Nephron progenitor cell (in vitro differentiated cells): ENCODE measurements at regions not wholly inside any gene's neighbourhood (a gene's known extent, or its start where the extent isn't known, plus 50 kb on each side); places are given as distances from the start of the nearest gene placed in this dataset.

Experiments used
- DNase-seq: peaks from one replicate; pipeline ENCODE4 v3.0.0; 2021
- H3K27ac Mint-ChIP-seq: 2 replicates; pipeline ENCODE4 v1.8.0; 2021; ENCODE audit warnings: mild to moderate bottlenecking, moderate library complexity, mixed read lengths
- H3K27me3 Mint-ChIP-seq: 2 replicates; pipeline ENCODE4 v1.8.0; 2021; ENCODE audit warnings: mild to moderate bottlenecking, low read depth, mixed read lengths; ENCODE audit not compliant: poor library complexity
- H3K36me3 Mint-ChIP-seq: 2 replicates; pipeline ENCODE4 v1.8.0; 2021; ENCODE audit warnings: low read depth, mixed read lengths
- H3K4me1 Mint-ChIP-seq: 2 replicates; pipeline ENCODE4 v1.8.0; 2021; ENCODE audit warnings: mixed read lengths
- H3K4me3 Mint-ChIP-seq: 2 replicates; pipeline ENCODE4 v1.8.0; 2021; ENCODE audit warnings: mild to moderate bottlenecking, moderate library complexity, mixed read lengths
- H3K9me3 Mint-ChIP-seq: 2 replicates; pipeline ENCODE4 v1.8.0; 2021; ENCODE audit warnings: mild to moderate bottlenecking, moderate library complexity, mixed read lengths
- TF ChIP-seq, protein P1 (sequence below): fragments of 200-600 bp; sonication (generic); IDR thresholded peaks from 2 replicates; pipeline ENCODE4 v1.5.0; 2021; ENCODE audit warnings: antibody characterized with exemption

DNA sequence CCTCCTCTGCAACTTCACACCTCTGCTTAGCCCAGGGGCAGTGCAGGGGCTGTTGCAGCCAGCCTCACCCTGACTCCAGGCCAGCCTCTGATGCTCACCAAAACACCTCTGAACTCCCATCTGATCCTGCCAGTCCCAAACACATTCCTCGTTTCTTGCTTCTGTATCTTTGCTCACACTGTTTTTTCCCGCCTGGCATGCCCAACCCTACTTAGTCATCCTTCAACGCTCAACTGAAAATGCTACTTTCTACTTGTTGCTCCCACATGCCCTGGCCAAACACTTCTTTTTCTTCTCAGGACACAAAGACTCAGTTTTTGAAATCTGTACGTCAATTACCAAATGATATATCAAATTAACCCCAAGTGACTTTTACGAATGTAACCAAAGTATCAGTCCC lies 140.8 kb upstream of the ZBED5 start:
- Mint-ChIP-seq H3K27ac (no peak overlapping the region), H3K36me3 (no peaks in the 10 kb centered on the region), H3K4me1 (no peaks in the 10 kb centered on the region), H3K4me3 (no peak overlapping the region), H3K9me3 (peaks cover 23% of the 10 kb centered on the region), H3K27me3 (peaks cover 10% of the 10 kb centered on the region)
- TF ChIP-seq, protein P1, sequence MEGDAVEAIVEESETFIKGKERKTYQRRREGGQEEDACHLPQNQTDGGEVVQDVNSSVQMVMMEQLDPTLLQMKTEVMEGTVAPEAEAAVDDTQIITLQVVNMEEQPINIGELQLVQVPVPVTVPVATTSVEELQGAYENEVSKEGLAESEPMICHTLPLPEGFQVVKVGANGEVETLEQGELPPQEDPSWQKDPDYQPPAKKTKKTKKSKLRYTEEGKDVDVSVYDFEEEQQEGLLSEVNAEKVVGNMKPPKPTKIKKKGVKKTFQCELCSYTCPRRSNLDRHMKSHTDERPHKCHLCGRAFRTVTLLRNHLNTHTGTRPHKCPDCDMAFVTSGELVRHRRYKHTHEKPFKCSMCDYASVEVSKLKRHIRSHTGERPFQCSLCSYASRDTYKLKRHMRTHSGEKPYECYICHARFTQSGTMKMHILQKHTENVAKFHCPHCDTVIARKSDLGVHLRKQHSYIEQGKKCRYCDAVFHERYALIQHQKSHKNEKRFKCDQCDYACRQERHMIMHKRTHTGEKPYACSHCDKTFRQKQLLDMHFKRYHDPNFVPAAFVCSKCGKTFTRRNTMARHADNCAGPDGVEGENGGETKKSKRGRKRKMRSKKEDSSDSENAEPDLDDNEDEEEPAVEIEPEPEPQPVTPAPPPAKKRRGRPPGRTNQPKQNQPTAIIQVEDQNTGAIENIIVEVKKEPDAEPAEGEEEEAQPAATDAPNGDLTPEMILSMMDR = no peak
- no peak for DNase-seq

- DNase-seq = no peak
- H3K4me1 Mint-ChIP-seq = no peaks in the 10 kb centered on the region
- no peak overlapping the region for H3K4me3 Mint-ChIP-seq
- H3K27me3 Mint-ChIP-seq = peaks cover 7% of the 10 kb centered on the region
- TF ChIP-seq, protein P1 = no peak
- H3K36me3 Mint-ChIP-seq = no peaks in the 10 kb centered on the region
- H3K9me3 Mint-ChIP-seq = peaks cover 28% of the 10 kb centered on the region
- no peak overlapping the region for H3K27ac Mint-ChIP-seq
These were observed 138.8 kb upstream of the ZBED5 start for GRCh38 chr11:10996678-10997077.

- H3K27me3 Mint-ChIP-seq = peaks cover 7% of the 10 kb centered on the region
- H3K4me3 Mint-ChIP-seq = no peak overlapping the region
- H3K36me3 Mint-ChIP-seq = no peaks in the 10 kb centered on the region
- H3K4me1 Mint-ChIP-seq = peaks cover 3% of the 10 kb centered on the region
- peaks cover 28% of the 10 kb centered on the region for H3K9me3 Mint-ChIP-seq
- no peak for DNase-seq
- no peak overlapping the region for H3K27ac Mint-ChIP-seq
- TF ChIP-seq, protein P1 = no peak
These were observed 135.8 kb upstream of the ZBED5 start for GRCh38 chr11:10993640-10994039.

DNA sequence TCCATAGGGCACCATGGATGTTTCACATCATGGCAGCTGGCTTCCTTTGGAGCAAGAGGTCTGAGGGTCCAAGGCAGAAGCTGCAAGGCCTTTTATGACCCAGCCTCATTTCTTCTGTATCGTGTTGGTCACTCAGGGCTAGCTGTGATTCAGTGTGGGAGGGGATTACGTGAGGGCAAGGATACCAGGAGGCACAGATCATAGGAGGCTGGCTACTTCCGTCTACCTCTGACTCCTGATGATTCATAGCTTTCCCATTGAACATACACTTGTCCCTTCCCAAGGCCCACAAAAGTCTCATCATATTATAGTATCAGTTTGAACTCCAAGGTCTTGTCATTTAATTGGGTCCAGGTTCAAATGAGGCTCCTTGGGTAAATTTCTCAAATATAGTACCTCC lies 135.3 kb upstream of the ZBED5 start:
- no peak overlapping the region for H3K4me3 Mint-ChIP-seq
- no peak overlapping the region for H3K27ac Mint-ChIP-seq
- peaks cover 28% of the 10 kb centered on the region for H3K9me3 Mint-ChIP-seq
- TF ChIP-seq, protein P1 = no peak
- peaks cover 7% of the 10 kb centered on the region for H3K27me3 Mint-ChIP-seq
- H3K4me1 Mint-ChIP-seq = peaks cover 7% of the 10 kb centered on the region
- no peaks in the 10 kb centered on the region for H3K36me3 Mint-ChIP-seq
- no peak for DNase-seq

- H3K9me3 Mint-ChIP-seq = peaks cover 24% of the 10 kb centered on the region
- H3K36me3 Mint-ChIP-seq = no peaks in the 10 kb centered on the region
- no peak overlapping the region for H3K27ac Mint-ChIP-seq
- no peak for DNase-seq
- H3K4me1 Mint-ChIP-seq = peaks cover 14% of the 10 kb centered on the region
- TF ChIP-seq, protein P1 = no peak
- no peak overlapping the region for H3K4me3 Mint-ChIP-seq
- peaks cover 3% of the 10 kb centered on the region for H3K27me3 Mint-ChIP-seq
These were observed 133.5 kb upstream of the ZBED5 start for GRCh38 chr11:10991393-10991792.

GRCh38 chr11:10990637-10991193 lies 132.9 kb upstream of the ZBED5 start:
- Mint-ChIP-seq H3K27ac (no peak overlapping the region), H3K36me3 (no peaks in the 10 kb centered on the region), H3K4me3 (no peak overlapping the region), H3K4me1 (peaks cover 14% of the 10 kb centered on the region), H3K9me3 (peaks cover 18% of the 10 kb centered on the region), H3K27me3 (peaks cover 7% of the 10 kb centered on the region)
- no peak for DNase-seq
- TF ChIP-seq, protein P1 = no peak
